IMR-90 (cell line): ENCODE measurements at regions not wholly inside any gene's neighbourhood (a gene's known extent, or its start where the extent isn't known, plus 50 kb on each side); places are given as distances from the start of the nearest gene placed in this dataset.

ENCODE experiments used
- ATAC-seq: fragments of 200-7000 bp; cut with Tn5 transposase; 2 replicates; pipeline ENCODE4 v1.9.1; 2020; ENCODE audit warnings: low read depth, mild to moderate bottlenecking, moderate library complexity
- BruUV-seq: library from RNA; stranded (reverse); fragments of 400-500 nt; replicated peaks from 2 replicates; lab custom pipeline; 2021; lab: Mats Ljungman, UMichigan
- CTCF ChIA-PET: fragments of 300-600 bp; formaldehyde crosslinking; extraction: SDS; loops from one replicate; lab custom pipeline; 2021; ENCODE audit warnings: antibody characterized with exemption; lab: Yijun Ruan, JAX
- POLR2A ChIA-PET: fragments of 300-600 bp; sonication (Branson Sonifier 250); formaldehyde crosslinking; loops from one replicate; lab custom pipeline; 2022; ENCODE audit warnings: antibody characterized with exemption; ENCODE audit not compliant: unreplicated experiment; lab: Charles Lee
- DNase-seq: peaks from one replicate; pipeline ENCODE4 v3.0.0; 2013
- H2AFZ ChIP-seq: replicated peaks from 2 replicates; pipeline ENCODE3; 2013; ENCODE audit warnings: low read length, mild to moderate bottlenecking; ENCODE audit not compliant: poor library complexity
- H2AK5ac ChIP-seq: 2 replicates; pipeline ENCODE4 v1.6.1; 2013; ENCODE audit warnings: low read depth, low read length, inconsistent platforms
- H2AK9ac ChIP-seq: replicated peaks from 2 replicates; pipeline ENCODE3; 2013; ENCODE audit warnings: mild to moderate bottlenecking, low read depth, low read length, moderate library complexity; ENCODE audit not compliant: poor library complexity
- H2BK120ac ChIP-seq: 2 replicates; pipeline ENCODE4 v1.6.1; 2013; ENCODE audit warnings: low read depth, low read length, inconsistent platforms
- H2BK15ac ChIP-seq: 3 replicates; pipeline ENCODE4 v1.6.1; 2013; ENCODE audit warnings: low read depth, low read length, inconsistent platforms
- H2BK20ac ChIP-seq: 2 replicates; pipeline ENCODE4 v1.6.1; 2013; ENCODE audit warnings: low read depth, mild to moderate bottlenecking, inconsistent platforms, low read length, moderate library complexity
- H2BK5ac ChIP-seq: 2 replicates; pipeline ENCODE4 v1.6.1; 2013; ENCODE audit warnings: mild to moderate bottlenecking, low read depth, low read length, inconsistent platforms; ENCODE audit not compliant: poor library complexity, severe bottlenecking
- H3K14ac ChIP-seq: replicated peaks from 2 replicates; pipeline ENCODE4 v1.6.1; 2013; ENCODE audit warnings: low read depth, low read length, inconsistent platforms
- H3K18ac ChIP-seq: 2 replicates; pipeline ENCODE4 v1.6.1; 2013; ENCODE audit warnings: low read depth, low read length, control low read depth
- H3K23ac ChIP-seq: 2 replicates; pipeline ENCODE4 v1.6.1; 2013; ENCODE audit warnings: low read depth, low read length, inconsistent platforms
- H3K27ac ChIP-seq: 2 replicates; pipeline ENCODE4 v1.5.1; 2013; ENCODE audit warnings: mild to moderate bottlenecking, control low read depth, low read length; ENCODE audit not compliant: insufficient read depth
- H3K27me3 ChIP-seq: 2 replicates; pipeline ENCODE4 v1.6.1; 2013; ENCODE audit warnings: low read length; ENCODE audit not compliant: control insufficient read depth, insufficient read depth
- H3K36me3 ChIP-seq: 2 replicates; pipeline ENCODE4 v1.6.1; 2013; ENCODE audit warnings: low read length, mixed read lengths; ENCODE audit not compliant: control insufficient read depth, insufficient read depth
- H3K4ac ChIP-seq: 2 replicates; pipeline ENCODE4 v1.6.1; 2013; ENCODE audit warnings: low read depth, low read length, inconsistent platforms
- H3K4me1 ChIP-seq: 2 replicates; pipeline ENCODE4 v1.6.1; 2013; ENCODE audit warnings: low read length, mixed read lengths; ENCODE audit not compliant: control insufficient read depth, insufficient read depth
- H3K4me2 ChIP-seq: 2 replicates; pipeline ENCODE4 v1.6.1; 2013; ENCODE audit warnings: low read depth, mild to moderate bottlenecking, control low read depth, low read length, moderate library complexity
- H3K4me3 ChIP-seq: 2 replicates; pipeline ENCODE4 v1.5.1; 2013; ENCODE audit warnings: low read depth, mild to moderate bottlenecking, control low read depth, low read length, moderate library complexity; ENCODE audit not compliant: insufficient read depth
- H3K56ac ChIP-seq: 2 replicates; pipeline ENCODE4 v1.6.1; 2013; ENCODE audit warnings: low read length, inconsistent platforms; ENCODE audit not compliant: insufficient read depth; ENCODE audit errors: extremely low read depth
- H3K79me1 ChIP-seq, 2 experiments: 2 replicates each; pipeline ENCODE4 v1.6.1; 2013; ENCODE audit warnings: low read length in 2 of 2, inconsistent platforms in 1 of 2, low read depth in 1 of 2
- H3K9ac ChIP-seq: 2 replicates; pipeline ENCODE4 v1.6.1; 2013; ENCODE audit warnings: low read depth, low read length, control low read depth
- H3K9me1 ChIP-seq: 2 replicates; pipeline ENCODE4 v1.6.1; 2013; ENCODE audit warnings: low read length, inconsistent platforms; ENCODE audit not compliant: insufficient read depth
- H3K9me3 ChIP-seq: 2 replicates; pipeline ENCODE4 v1.6.1; 2013; ENCODE audit warnings: low read length; ENCODE audit not compliant: control insufficient read depth, insufficient read depth
- H4K20me1 ChIP-seq: 2 replicates; pipeline ENCODE4 v1.6.1; 2013; ENCODE audit warnings: low read length, inconsistent platforms; ENCODE audit not compliant: insufficient read depth
- H4K5ac ChIP-seq: 2 replicates; pipeline ENCODE4 v1.6.1; 2013; ENCODE audit warnings: mild to moderate bottlenecking, low read depth, low read length, control low read depth
- H4K8ac ChIP-seq, 2 experiments: 2 replicates each; pipeline ENCODE4 v1.6.1; 2013; ENCODE audit warnings: low read depth in 2 of 2, low read length in 2 of 2, control low read depth in 1 of 2, inconsistent platforms in 1 of 2
- H4K91ac ChIP-seq: 2 replicates; pipeline ENCODE4 v1.6.1; 2013; ENCODE audit warnings: low read depth, low read length, inconsistent platforms; ENCODE audit not compliant: insufficient read depth
- BHLHE40 ChIP-seq: fragments of 150-350 bp; IDR thresholded peaks from 2 replicates; pipeline ENCODE4 v1.6.1; 2016; ENCODE audit warnings: mild to moderate bottlenecking, low read depth, low read length
- CEBPB ChIP-seq: IDR thresholded peaks from 2 replicates; pipeline ENCODE4 v1.6.1; 2012; ENCODE audit warnings: low read depth, low read length, improper control_type of control experiment
- POLR2A ChIP-seq: IDR thresholded peaks from 2 replicates; pipeline ENCODE4 v1.6.1; 2012; ENCODE audit warnings: mild to moderate bottlenecking, low read depth, low read length
- SMC3 ChIP-seq: fragments of 150-350 bp; IDR thresholded peaks from 2 replicates; pipeline ENCODE4 v1.6.1; 2016; ENCODE audit warnings: low read depth, mild to moderate bottlenecking, antibody characterized with exemption, low read length, moderate library complexity
- WGBS, 2 experiments: methylation state at CpG; one replicate each; pipeline versions ENCODE4 v1.1.5 to v1.1.7; 2013; ENCODE audit warnings: missing lambda C conversion rate in 2 of 2; ENCODE audit not compliant: insufficient read length in 1 of 2; ENCODE audit errors: extremely low coverage in 2 of 2; 5-methylcytosine and 5-hydroxymethylcytosine counted together
- dilution Hi-C: fragments of 300-500 bp; cut with HindIII; formaldehyde crosslinking; loops from one replicate; pipeline ENCODE4 v1.14.3; 2018; ENCODE audit warnings: low sequenced_read_pairs; ENCODE audit not compliant: unreplicated experiment
- in situ Hi-C: fragments of 300-500 bp; cut with MboI; formaldehyde crosslinking; loops from 3 replicates; pipeline ENCODE4 v1.14.3; 2019; ENCODE audit warnings: low sequenced_read_pairs, inconsistent platforms, mixed read lengths
- intact Hi-C: fragments of 100-400 bp; cut with micrococcal nuclease; formaldehyde crosslinking; loops from 2 replicates; pipeline ENCODE4 v1.10.0; 2022

- ChIA-PET CTCF (interaction anchor here (0.5 kb wide), 1 partner anchor 61 kb away, joined by 4 read pairs; no protein-coding TSS in a partner anchor), POLR2A (no interaction called here)
- dilution Hi-C loops: no loop called here
- H4K8ac ChIP-seq: no peak overlapping the region
- in situ Hi-C loops: no loop called here
- BruUV-seq: no TSS peak
- H3K4ac ChIP-seq: no peak overlapping the region
- no peak overlapping the region for H2AK9ac ChIP-seq
- H3K27me3 ChIP-seq: no peaks in the 10 kb centered on the region
- no peaks in the 10 kb centered on the region for H3K36me3 ChIP-seq
- H3K4me1 ChIP-seq: no peaks in the 10 kb centered on the region
- no peak overlapping the region for H2AK5ac ChIP-seq
- intact Hi-C loops: no loop called here
- ATAC-seq: no peak
- H2BK15ac ChIP-seq: no peak overlapping the region
- no peak overlapping the region for H3K4me2 ChIP-seq
- H4K5ac ChIP-seq: no peak overlapping the region
- H4K20me1 ChIP-seq: no peaks in the 10 kb centered on the region
- DNase-seq: no peak
- no peaks in the 10 kb centered on the region for H3K79me1 ChIP-seq
- no peak overlapping the region for H3K18ac ChIP-seq
- no peak overlapping the region for H3K27ac ChIP-seq
- no CpG with 5 or more reads among the region's 3 CpGs for WGBS, 2 experiments
- no peak overlapping the region for H3K23ac ChIP-seq
- H2BK20ac ChIP-seq: no peak overlapping the region
- no peak overlapping the region for H3K4me3 ChIP-seq
- no peak overlapping the region for H3K56ac ChIP-seq
- no peak overlapping the region for H3K9ac ChIP-seq
- TF ChIP-seq POLR2A: no peak
- TF ChIP-seq SMC3: no peak
- TF ChIP-seq BHLHE40: no peak
- TF ChIP-seq CEBPB: no peak
- no peak overlapping the region for H2AFZ ChIP-seq
- H3K14ac ChIP-seq: no peak overlapping the region
- H2BK5ac ChIP-seq: no peak overlapping the region
- no peak overlapping the region for H2BK120ac ChIP-seq
- peaks cover 9% of the 10 kb centered on the region for H3K9me3 ChIP-seq
- H3K9me1 ChIP-seq: no peaks in the 10 kb centered on the region
- H4K91ac ChIP-seq: no peak overlapping the region
Observed at GRCh38 chr5:34545164-34545563, 111.0 kb upstream of the RAI14 start.
